AG09319 (cell line): ENCODE measurements at regions not wholly inside any gene's neighbourhood (a gene's known extent, or its start where the extent isn't known, plus 50 kb on each side); places are given as distances from the start of the nearest gene placed in this dataset.

ENCODE experiments used
- DNase-seq: peaks from one replicate; pipeline ENCODE4 v3.0.0-alpha.2; 2010; ENCODE audit warnings: low read depth; ENCODE audit errors: extremely low read depth
- TF ChIP-seq, protein P1 (sequence below): IDR thresholded peaks from 2 replicates; pipeline ENCODE4 v1.5.1; 2011; ENCODE audit warnings: low read depth, mild to moderate bottlenecking, inconsistent platforms, low read length, moderate library complexity

DNA sequence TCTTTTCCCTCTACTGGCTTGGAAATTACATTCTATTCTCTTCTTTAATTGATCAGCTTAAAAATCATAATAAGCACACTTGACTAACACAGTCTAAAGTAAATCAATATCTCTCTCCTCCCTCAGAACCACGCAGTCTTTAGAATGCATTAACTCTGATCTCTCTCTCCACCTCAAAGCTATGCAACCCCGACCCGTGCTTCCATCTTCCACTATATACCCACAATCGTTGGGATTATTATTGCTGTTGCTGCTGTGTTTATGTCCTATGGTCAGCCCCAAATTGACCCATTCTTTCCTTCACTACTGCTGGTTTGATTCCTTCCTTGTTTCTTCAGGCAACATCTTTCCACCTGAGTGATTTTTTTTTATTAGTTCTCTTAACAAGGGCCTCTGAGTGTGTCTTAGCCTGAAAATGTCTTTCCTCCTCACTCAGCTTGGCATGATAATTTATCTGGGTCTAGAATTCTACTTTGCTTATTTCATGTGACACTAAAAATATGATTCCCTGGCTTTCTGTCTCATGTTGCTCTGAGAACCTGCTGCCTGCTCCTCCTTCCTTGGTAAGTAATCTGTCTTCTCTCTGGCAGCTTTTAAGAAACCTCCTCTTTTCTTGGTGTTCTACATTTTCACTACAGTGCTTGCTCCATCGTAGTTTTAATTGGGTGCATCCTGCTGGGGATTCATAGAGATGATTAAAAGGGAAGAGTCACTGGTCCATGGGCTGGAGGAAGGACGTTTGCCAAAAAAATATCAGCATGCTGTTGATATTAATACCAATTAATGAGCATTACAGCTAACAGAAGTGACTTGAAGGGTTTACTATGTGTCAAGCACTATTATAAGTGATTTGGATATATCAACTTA lies 472.2 kb downstream of the MATN1 start:
- TF ChIP-seq, protein P1, sequence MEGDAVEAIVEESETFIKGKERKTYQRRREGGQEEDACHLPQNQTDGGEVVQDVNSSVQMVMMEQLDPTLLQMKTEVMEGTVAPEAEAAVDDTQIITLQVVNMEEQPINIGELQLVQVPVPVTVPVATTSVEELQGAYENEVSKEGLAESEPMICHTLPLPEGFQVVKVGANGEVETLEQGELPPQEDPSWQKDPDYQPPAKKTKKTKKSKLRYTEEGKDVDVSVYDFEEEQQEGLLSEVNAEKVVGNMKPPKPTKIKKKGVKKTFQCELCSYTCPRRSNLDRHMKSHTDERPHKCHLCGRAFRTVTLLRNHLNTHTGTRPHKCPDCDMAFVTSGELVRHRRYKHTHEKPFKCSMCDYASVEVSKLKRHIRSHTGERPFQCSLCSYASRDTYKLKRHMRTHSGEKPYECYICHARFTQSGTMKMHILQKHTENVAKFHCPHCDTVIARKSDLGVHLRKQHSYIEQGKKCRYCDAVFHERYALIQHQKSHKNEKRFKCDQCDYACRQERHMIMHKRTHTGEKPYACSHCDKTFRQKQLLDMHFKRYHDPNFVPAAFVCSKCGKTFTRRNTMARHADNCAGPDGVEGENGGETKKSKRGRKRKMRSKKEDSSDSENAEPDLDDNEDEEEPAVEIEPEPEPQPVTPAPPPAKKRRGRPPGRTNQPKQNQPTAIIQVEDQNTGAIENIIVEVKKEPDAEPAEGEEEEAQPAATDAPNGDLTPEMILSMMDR = no peak
- no peak for DNase-seq

DNA sequence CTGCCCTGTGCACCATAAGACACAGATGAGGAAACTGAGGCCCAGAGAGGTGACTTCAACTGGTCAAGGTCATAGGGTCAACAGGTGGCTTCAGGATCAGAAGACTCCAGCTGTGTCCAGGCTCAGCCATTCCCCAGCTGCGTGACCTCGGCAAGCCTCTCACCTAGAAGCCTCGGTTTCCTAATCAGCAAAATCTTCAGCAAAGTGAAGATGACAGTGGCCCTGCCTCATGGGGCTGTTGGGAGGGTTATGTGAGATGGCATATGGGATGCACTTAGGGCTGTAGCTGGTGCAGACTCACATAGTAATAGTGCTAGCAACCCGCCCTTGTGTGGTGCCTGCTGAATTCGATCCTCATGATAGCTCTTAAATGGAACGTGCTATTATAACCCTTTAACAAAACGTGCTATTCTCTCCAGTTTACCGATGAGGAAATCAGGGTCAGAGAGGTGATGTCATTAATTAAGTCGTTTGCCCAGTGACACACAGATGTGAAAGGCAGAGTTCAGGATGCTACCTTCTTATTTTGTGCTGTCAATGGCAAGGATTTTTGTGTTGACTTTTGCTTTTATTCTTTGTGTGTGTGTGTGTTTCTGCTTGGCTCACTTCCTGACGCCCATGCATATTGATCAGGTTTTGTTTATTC lies 472.9 kb downstream of the MATN1 start:
- TF ChIP-seq, protein P1 = no peak
- DNase-seq = no peak

DNA sequence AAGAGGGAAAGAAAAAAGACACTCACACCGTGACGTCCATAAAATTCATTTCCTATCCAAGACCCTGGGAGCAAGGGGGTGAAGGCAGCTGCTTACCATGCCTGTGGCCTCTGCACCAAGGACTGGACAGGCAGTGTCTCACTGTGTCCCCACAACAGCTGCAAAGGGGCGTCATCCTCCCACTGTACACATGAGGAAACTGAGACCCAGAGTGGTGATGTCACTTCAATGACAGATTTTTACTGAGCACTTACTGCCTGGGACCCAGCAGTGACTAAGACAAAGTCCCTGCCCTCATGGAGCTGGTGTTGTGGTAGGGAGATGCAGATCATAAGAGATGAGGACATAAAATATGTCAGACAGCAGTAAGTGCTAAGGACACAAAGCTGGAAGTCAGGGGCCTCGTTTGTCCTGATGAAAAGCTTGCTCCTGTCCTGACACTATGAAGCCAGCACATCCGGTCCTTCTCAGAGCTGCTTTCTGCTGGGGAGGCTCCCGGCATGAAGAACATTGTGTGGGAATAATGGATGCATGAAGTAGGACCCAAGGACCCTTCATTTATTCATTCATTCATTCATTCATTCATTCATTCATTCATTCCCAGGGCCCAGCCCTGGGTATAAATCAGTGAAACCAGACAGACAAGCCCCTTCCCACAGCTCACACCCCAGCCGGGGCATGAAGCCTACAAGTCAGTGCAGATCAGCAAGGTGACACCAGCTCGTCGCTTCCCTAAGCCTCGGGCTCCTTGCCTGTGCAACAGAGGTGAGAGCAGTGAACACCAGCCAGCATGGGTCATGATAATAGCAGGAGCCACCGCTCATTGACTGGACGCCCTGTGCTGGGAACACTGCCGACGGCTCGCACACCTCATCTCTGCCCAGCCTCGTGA lies 473.7 kb downstream of the MATN1 start:
- TF ChIP-seq, protein P1 = no peak
- no peak for DNase-seq

DNA sequence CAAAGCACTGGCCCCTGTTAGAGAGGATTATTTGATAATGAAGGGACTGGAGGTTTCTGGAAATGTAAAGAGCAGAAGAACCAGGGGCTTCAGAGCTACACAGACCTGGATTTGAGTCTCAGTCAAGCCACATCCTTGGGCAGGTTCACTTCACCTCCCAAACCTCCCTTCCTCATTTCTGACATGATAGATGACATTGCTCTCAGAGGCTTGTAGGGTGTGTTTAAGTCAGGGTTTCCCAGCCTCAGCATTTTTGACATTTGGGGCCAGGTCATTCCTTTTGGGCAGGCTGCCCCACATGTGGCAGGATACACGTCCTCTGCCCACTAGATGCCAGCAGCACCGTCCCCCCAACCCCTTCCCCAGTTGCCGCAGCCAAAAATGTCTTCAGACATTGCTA lies 474.6 kb downstream of the MATN1 start:
- no peak for DNase-seq
- TF ChIP-seq, protein P1 = no peak

DNA sequence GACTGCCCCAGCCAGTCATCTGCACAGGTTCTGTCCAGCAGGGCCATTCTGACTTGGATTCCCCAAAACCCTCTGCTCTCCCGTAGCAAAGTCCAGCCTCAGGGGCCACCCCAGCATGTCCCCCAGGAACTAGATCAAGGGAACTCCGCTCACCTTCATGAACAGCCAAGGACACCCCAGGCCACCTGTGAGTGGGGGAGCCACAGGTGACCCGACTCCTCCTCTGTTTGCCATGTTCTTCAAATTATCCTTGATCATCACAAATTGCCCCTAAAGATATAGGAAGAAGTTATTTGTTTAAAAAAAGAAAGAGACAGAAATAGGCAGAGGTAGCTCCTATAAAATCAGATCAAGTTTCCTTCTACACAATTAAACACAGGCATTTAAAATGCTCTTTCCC lies 475.0 kb downstream of the MATN1 start:
- TF ChIP-seq, protein P1 = no peak
- no peak for DNase-seq

DNA sequence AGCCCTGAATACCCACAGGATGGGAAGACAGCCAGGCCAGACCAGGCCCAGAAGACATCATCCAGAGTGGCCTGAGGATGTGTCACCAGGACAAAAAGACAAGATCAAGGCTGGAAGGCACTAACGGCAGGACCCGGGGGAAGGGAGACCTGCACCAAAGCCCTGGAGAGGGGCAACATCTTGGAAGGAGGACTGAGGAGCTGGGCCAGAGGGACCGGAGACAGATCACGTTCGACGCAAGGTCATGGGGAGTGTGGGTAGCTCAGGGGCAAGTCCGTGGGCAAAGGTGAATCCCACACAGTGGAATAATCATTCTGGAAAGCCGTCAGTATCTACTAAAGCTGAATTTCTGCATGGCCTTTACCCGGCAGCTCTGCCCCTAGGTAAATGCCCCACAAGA lies 478.6 kb downstream of the MATN1 start:
- DNase-seq = no peak
- TF ChIP-seq, protein P1 = no peak
